PC-9 (cell line): ENCODE measurements at regions not wholly inside any gene's neighbourhood (a gene's known extent, or its start where the extent isn't known, plus 50 kb on each side); places are given as distances from the start of the nearest gene placed in this dataset.

Experiments used
- CTCF ChIP-seq: fragments of 200-600 bp; sonication (generic); conservative IDR thresholded peaks from 2 replicates; pipeline ENCODE4 v1.6.1; 2017; ENCODE audit warnings: mixed run types, antibody characterized with exemption, mild to moderate bottlenecking, moderate library complexity
- EZH2 ChIP-seq: fragments of 200-600 bp; sonication (generic); IDR thresholded peaks from 2 replicates; pipeline ENCODE4 v1.8.0; 2017; ENCODE audit warnings: antibody characterized with exemption, low read depth

GRCh38 chr10:7092603-7093002 is 318.2 kb downstream of the SFMBT2 start:
- no peak for TF ChIP-seq CTCF
- no peak for TF ChIP-seq EZH2
